PC-9 (cell line): ENCODE measurements at regions not wholly inside any gene's neighbourhood (a gene's known extent, or its start where the extent isn't known, plus 50 kb on each side); places are given as distances from the start of the nearest gene placed in this dataset.

ENCODE experiments used
- BruUV-seq: library from RNA; stranded (reverse); fragments of 400-500 nt; replicated peaks from 2 replicates; lab custom pipeline; 2021; lab: Mats Ljungman, UMichigan
- CTCF ChIA-PET: fragments of 300-600 bp; sonication (Branson Sonifier 250); formaldehyde crosslinking; loops from one replicate; lab custom pipeline; 2022; ENCODE audit warnings: antibody characterized with exemption; lab: Charles Lee
- POLR2A ChIA-PET: fragments of 300-600 bp; sonication (Branson Sonifier 250); formaldehyde crosslinking; loops from one replicate; lab custom pipeline; 2022; ENCODE audit warnings: antibody characterized with exemption; ENCODE audit not compliant: unreplicated experiment; lab: Charles Lee
- DNase-seq, 2 experiments: peaks; one replicate each; pipeline versions ENCODE4 v3.0.0 to v3.0.0-alpha.2; 2015 to 2022; ENCODE audit warnings: mixed read lengths in 1 of 2
- H2AFZ ChIP-seq: fragments of 200-600 bp; sonication (generic); 2 replicates; pipeline ENCODE4 v1.8.1; 2017; ENCODE audit warnings: antibody characterized with exemption
- H3F3A ChIP-seq: fragments of 200-600 bp; sonication (generic); 2 replicates; pipeline ENCODE4 v1.8.1; 2017; ENCODE audit warnings: antibody characterized with exemption, mild to moderate bottlenecking, low read depth; ENCODE audit not compliant: insufficient read depth
- H3K27ac ChIP-seq: fragments of 200-600 bp; sonication (generic); 2 replicates; pipeline ENCODE4 v1.6.1; 2016; ENCODE audit warnings: mixed run types
- H3K27me3 ChIP-seq: fragments of 200-600 bp; sonication (generic); 2 replicates; pipeline ENCODE4 v1.6.1; 2016; ENCODE audit warnings: low read depth, mixed run types; ENCODE audit not compliant: insufficient read depth
- H3K36me3 ChIP-seq: fragments of 200-600 bp; sonication (generic); 2 replicates; pipeline ENCODE4 v1.6.1; 2016; ENCODE audit warnings: low read depth, mixed run types
- H3K4me1 ChIP-seq: fragments of 200-600 bp; sonication (generic); replicated peaks from 2 replicates; pipeline ENCODE4 v1.6.1; 2016; ENCODE audit warnings: mixed run types; ENCODE audit not compliant: insufficient read depth
- H3K4me2 ChIP-seq: fragments of 200-600 bp; sonication (generic); 2 replicates; pipeline ENCODE4 v1.6.1; 2017; ENCODE audit warnings: mixed run types
- H3K4me3 ChIP-seq: fragments of 200-600 bp; sonication (generic); 2 replicates; pipeline ENCODE4 v1.6.1; 2016; ENCODE audit warnings: mixed run types
- H3K79me2 ChIP-seq: fragments of 200-600 bp; sonication (generic); 2 replicates; pipeline ENCODE4 v1.6.1; 2017; ENCODE audit warnings: low read depth, mixed run types
- H3K9me2 ChIP-seq: fragments of 200-600 bp; sonication (generic); 2 replicates; pipeline ENCODE4 v1.8.1; 2017; ENCODE audit warnings: mild to moderate bottlenecking; ENCODE audit not compliant: insufficient read depth
- H3K9me3 ChIP-seq: fragments of 200-600 bp; sonication (generic); 2 replicates; pipeline ENCODE4 v1.8.1; 2016; ENCODE audit warnings: low read depth; ENCODE audit not compliant: insufficient read depth
- H4K20me1 ChIP-seq: fragments of 200-600 bp; sonication (generic); 2 replicates; pipeline ENCODE4 v1.8.1; 2017; ENCODE audit not compliant: insufficient read depth
- EZH2 ChIP-seq: fragments of 200-600 bp; sonication (generic); IDR thresholded peaks from 2 replicates; pipeline ENCODE4 v1.8.0; 2017; ENCODE audit warnings: antibody characterized with exemption, low read depth
- intact Hi-C: fragments of 100-400 bp; cut with micrococcal nuclease; formaldehyde crosslinking; loops from one replicate; pipeline ENCODE4 v1.10.0; 2022; ENCODE audit not compliant: unreplicated experiment
- TF ChIP-seq, protein P1 (sequence below): fragments of 200-600 bp; sonication (generic); conservative IDR thresholded peaks from 2 replicates; pipeline ENCODE4 v1.6.1; 2017; ENCODE audit warnings: mixed run types, antibody characterized with exemption, mild to moderate bottlenecking, moderate library complexity

DNA sequence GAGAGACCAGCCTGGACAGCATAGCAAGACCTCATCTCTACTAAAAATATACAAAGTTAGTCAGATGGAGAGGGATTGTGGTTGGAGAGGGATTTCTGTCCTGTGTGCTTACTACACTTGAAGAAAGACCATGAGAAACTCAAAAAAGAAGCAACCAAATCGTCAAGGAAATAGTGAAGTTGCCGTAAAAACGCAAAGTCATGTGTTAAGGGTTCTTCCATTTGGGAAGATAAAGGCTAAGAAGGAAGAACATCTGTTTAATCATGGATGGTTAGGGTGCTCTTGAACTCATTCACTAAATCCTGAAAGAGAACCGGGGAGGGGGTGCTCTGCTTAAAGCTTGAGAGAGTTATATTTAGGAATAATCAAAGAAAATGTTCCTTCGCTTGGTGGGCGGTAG, 59.8 kb upstream of the KDM7A start:
- Histone ChIP-seq H3K27ac (no peak overlapping the region), H3F3A (no peaks in the 10 kb centered on the region), H3K9me3 (no peaks in the 10 kb centered on the region), H2AFZ (no peak overlapping the region), H4K20me1 (no peaks in the 10 kb centered on the region), H3K36me3 (no peaks in the 10 kb centered on the region), H3K9me2 (no peaks in the 10 kb centered on the region), H3K4me3 (no peak overlapping the region), H3K4me2 (no peak overlapping the region), H3K27me3 (peaks cover 5% of the 10 kb centered on the region), H3K4me1 (0 out of 2 replicates have a peak, but pooled peaks cover 9% of the 10 kb centered on the region), H3K79me2 (no peaks in the 10 kb centered on the region)
- TF ChIP-seq EZH2 = no peak
- TF ChIP-seq, protein P1, sequence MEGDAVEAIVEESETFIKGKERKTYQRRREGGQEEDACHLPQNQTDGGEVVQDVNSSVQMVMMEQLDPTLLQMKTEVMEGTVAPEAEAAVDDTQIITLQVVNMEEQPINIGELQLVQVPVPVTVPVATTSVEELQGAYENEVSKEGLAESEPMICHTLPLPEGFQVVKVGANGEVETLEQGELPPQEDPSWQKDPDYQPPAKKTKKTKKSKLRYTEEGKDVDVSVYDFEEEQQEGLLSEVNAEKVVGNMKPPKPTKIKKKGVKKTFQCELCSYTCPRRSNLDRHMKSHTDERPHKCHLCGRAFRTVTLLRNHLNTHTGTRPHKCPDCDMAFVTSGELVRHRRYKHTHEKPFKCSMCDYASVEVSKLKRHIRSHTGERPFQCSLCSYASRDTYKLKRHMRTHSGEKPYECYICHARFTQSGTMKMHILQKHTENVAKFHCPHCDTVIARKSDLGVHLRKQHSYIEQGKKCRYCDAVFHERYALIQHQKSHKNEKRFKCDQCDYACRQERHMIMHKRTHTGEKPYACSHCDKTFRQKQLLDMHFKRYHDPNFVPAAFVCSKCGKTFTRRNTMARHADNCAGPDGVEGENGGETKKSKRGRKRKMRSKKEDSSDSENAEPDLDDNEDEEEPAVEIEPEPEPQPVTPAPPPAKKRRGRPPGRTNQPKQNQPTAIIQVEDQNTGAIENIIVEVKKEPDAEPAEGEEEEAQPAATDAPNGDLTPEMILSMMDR = no peak
- no peak for DNase-seq
- ChIA-PET POLR2A (no interaction called here), CTCF (no interaction called here)
- intact Hi-C loops = no loop called here
- BruUV-seq = no TSS peak

DNA sequence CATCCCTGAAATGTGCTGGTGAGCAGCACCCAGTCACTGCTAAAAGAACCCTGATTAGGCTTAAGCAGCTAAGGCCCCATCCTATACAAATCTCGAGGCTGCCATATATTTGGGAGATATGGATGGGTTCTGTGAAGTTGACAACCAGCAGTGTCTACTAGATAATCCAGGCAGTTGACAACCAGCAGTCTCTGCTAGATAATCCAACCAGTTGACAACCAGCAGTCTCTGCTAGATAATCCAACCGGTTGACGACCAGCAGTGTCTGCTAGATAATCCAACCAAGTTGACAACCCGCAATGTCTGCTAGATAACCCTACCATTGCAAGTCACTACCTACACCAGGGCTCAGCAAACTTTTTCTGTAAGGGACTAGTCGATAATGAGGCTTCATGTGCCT, 58.3 kb upstream of the KDM7A start:
- Histone ChIP-seq H3K27me3 (peaks cover 15% of the 10 kb centered on the region), H3K4me1 (0 out of 2 replicates have a peak, but pooled peaks cover 13% of the 10 kb centered on the region), H2AFZ (no peak overlapping the region), H3K36me3 (no peaks in the 10 kb centered on the region), H3K4me2 (no peak overlapping the region), H3K9me2 (no peaks in the 10 kb centered on the region), H3F3A (no peaks in the 10 kb centered on the region), H3K4me3 (no peak overlapping the region), H3K27ac (no peak overlapping the region), H3K79me2 (no peaks in the 10 kb centered on the region), H4K20me1 (no peaks in the 10 kb centered on the region), H3K9me3 (no peaks in the 10 kb centered on the region)
- BruUV-seq = no TSS peak
- DNase-seq = no peak
- TF ChIP-seq, protein P1 = no peak
- TF ChIP-seq EZH2 = no peak
- ChIA-PET CTCF (no interaction called here), POLR2A (no interaction called here)
- intact Hi-C loops = no loop called here

- H3K36me3 ChIP-seq = no peaks in the 10 kb centered on the region
- POLR2A ChIA-PET = no interaction called here
- CTCF ChIA-PET = interaction anchor here (0.5 to 0.7 kb wide), 2 partner anchors 47 to 234 kb away, joined by 4 to 6 read pairs; no protein-coding TSS in a partner anchor
- H3F3A ChIP-seq = no peaks in the 10 kb centered on the region
- H3K4me1 ChIP-seq = 0 out of 2 replicates have a peak, but pooled peaks cover 13% of the 10 kb centered on the region
- H3K4me2 ChIP-seq = no peak overlapping the region
- intact Hi-C loops = no loop called here
- DNase-seq = no peak
- no peaks in the 10 kb centered on the region for H4K20me1 ChIP-seq
- H3K79me2 ChIP-seq = no peaks in the 10 kb centered on the region
- no peak overlapping the region for H2AFZ ChIP-seq
- H3K9me2 ChIP-seq = no peaks in the 10 kb centered on the region
- no peak overlapping the region for H3K27ac ChIP-seq
- H3K4me3 ChIP-seq = no peak overlapping the region
- H3K9me3 ChIP-seq = no peaks in the 10 kb centered on the region
- TF ChIP-seq EZH2 = no peak
- TF ChIP-seq, protein P1 = no peak
- H3K27me3 ChIP-seq = peaks cover 15% of the 10 kb centered on the region
- BruUV-seq = no TSS peak
Observed at GRCh38 chr7:140232957-140233917, 56.5 kb upstream of the KDM7A start.
